Lower leg skin (tissue), 4 donors: ENCODE measurements at regions not wholly inside any gene's neighbourhood (a gene's known extent, or its start where the extent isn't known, plus 50 kb on each side); places are given as distances from the start of the nearest gene placed in this dataset.

Experiments
- DNase-seq, 2 donors: peaks; one replicate each; pipeline ENCODE4 v3.0.0-alpha.2; 2019; ENCODE audit warnings: low spot score in 2 of 2
- H3K4me3 ChIP-seq: fragments of 200-600 bp; sonication (generic); 2 replicates; pipeline ENCODE4 v1.5.1; 2017; ENCODE audit warnings: mild to moderate bottlenecking, low read depth; ENCODE audit not compliant: poor library complexity, severe bottlenecking
- CTCF ChIP-seq, 3 donors: fragments of 450-650 bp; IDR thresholded peaks; one replicate each; pipeline ENCODE4 v1.5.1; 2016; ENCODE audit warnings: antibody characterized with exemption in 3 of 3, mild to moderate bottlenecking in 3 of 3, moderate library complexity in 2 of 3
- POLR2A ChIP-seq, 2 donors: fragments of 450-650 bp; IDR thresholded peaks; one replicate each; pipeline ENCODE4 v1.6.1; 2016 to 2017; ENCODE audit warnings: antibody characterized with exemption in 2 of 2, mild to moderate bottlenecking in 1 of 2, moderate library complexity in 1 of 2
- WGBS, 2 donors: methylation state at CpG; one replicate each; pipeline ENCODE4 v1.1.5; 2018; 5-methylcytosine and 5-hydroxymethylcytosine counted together
- intact Hi-C: fragments of 100-400 bp; cut with DNase I; formaldehyde crosslinking; loops from one replicate; pipeline ENCODE4 v1.15.0; 2023; ENCODE audit warnings: low total_unique reads

- 95 to 96% methylated on average over 3 of the region's 3 CpGs for WGBS, 2 donors
- DNase-seq, result no peak
- intact Hi-C loops, result no loop called here
- no peak overlapping the region for H3K4me3 ChIP-seq
- no peak for TF ChIP-seq POLR2A (IDR thresholded peaks at IDR 0.05)
- TF ChIP-seq CTCF (IDR thresholded peaks at IDR 0.05), result no peak
Measured at GRCh38 chr2:18988631-18989232, 369.7 kb downstream of the OSR1 start.

- no peak overlapping the region for H3K4me3 ChIP-seq
- TF ChIP-seq POLR2A (IDR thresholded peaks at IDR 0.05), result no peak
- no peak for TF ChIP-seq CTCF (IDR thresholded peaks at IDR 0.05)
- WGBS, 2 donors, result 14 to 17% methylated on average over 4 of the region's 4 CpGs
- intact Hi-C loops, result no loop called here
- DNase-seq, result peak; percentile 85 to 93
Measured at GRCh38 chr2:18987592-18988073, 370.8 kb downstream of the OSR1 start.

- intact Hi-C loops, result no loop called here
- no peak overlapping the region for H3K4me3 ChIP-seq
- TF ChIP-seq POLR2A (IDR thresholded peaks at IDR 0.05) (no peak), CTCF (IDR thresholded peaks at IDR 0.05) (no peak)
- no peak for DNase-seq
- WGBS, 2 donors, result 83 to 91% methylated on average over 4 of the region's 4 CpGs
Measured at GRCh38 chr2:18987016-18987415, 371.4 kb downstream of the OSR1 start.

- no peak for DNase-seq
- TF ChIP-seq POLR2A (IDR thresholded peaks at IDR 0.05), result no peak
- no peak for TF ChIP-seq CTCF (IDR thresholded peaks at IDR 0.05)
- H3K4me3 ChIP-seq, result no peak overlapping the region
- intact Hi-C loops, result no loop called here
Measured at GRCh38 chr2:18986046-18986445, 372.4 kb downstream of the OSR1 start.

- intact Hi-C loops, result no loop called here
- DNase-seq, result no peak
- no peak for TF ChIP-seq POLR2A (IDR thresholded peaks at IDR 0.05)
- 74 to 81% methylated on average over 6 of the region's 6 CpGs for WGBS, 2 donors
- H3K4me3 ChIP-seq, result no peak overlapping the region
Measured at GRCh38 chr2:18980786-18981430, 377.5 kb downstream of the OSR1 start.

- intact Hi-C loops, result no loop called here
- WGBS, 2 donors, result 65 to 67% methylated on average over 5 of the region's 5 CpGs
- TF ChIP-seq CTCF (IDR thresholded peaks at IDR 0.05) (no peak), POLR2A (IDR thresholded peaks at IDR 0.05) (no peak)
Measured at GRCh38 chr2:18980104-18980785, 378.2 kb downstream of the OSR1 start.

More at GRCh38 chr2:18980104-18980785, 378.2 kb downstream of the OSR1 start:
- H3K4me3 ChIP-seq, result no peak overlapping the region
- DNase-seq, result no peak
